ENCODE measurements at regions not wholly inside any gene's neighbourhood (a gene's known extent, or its start where the extent isn't known, plus 50 kb on each side); places are given as distances from the start of the nearest gene placed in this dataset.

- no peak for DNase-seq
Measured at GRCh38 chr15:39131609-39132008, 449.3 kb upstream of the THBS1 start.

GRCh38 chr15:39132070-39132469 lies 448.8 kb upstream of the THBS1 start:
- DNase-seq = no peak

GRCh38 chr15:39132954-39133600 lies 447.8 kb upstream of the THBS1 start:
- DNase-seq = no peak

- DNase-seq = no peak
Measured at GRCh38 chr15:39134282-39134681, 446.6 kb upstream of the THBS1 start.

GRCh38 chr15:39135989-39136388 lies 444.9 kb upstream of the THBS1 start:
- DNase-seq = no peak

GRCh38 chr15:39139431-39140059 lies 441.3 kb upstream of the THBS1 start:
- no peak for DNase-seq

GRCh38 chr15:39140060-39140604 lies 440.7 kb upstream of the THBS1 start:
- DNase-seq = no peak

GRCh38 chr15:39142500-39142899 lies 438.4 kb upstream of the THBS1 start:
- no peak for DNase-seq

- no peak for DNase-seq
Measured at GRCh38 chr15:39143479-39143878, 437.4 kb upstream of the THBS1 start.

- DNase-seq = no peak
Measured at GRCh38 chr15:39144051-39144450, 436.8 kb upstream of the THBS1 start.

- no peak for DNase-seq
Measured at GRCh38 chr15:39144613-39145499, 436.0 kb upstream of the THBS1 start.

GRCh38 chr15:39145854-39146625 lies 434.8 kb upstream of the THBS1 start:
- no peak for DNase-seq

- DNase-seq = no peak
Measured at GRCh38 chr15:39149636-39150150, 431.2 kb upstream of the THBS1 start.

GRCh38 chr15:39151545-39151944 lies 429.3 kb upstream of the THBS1 start:
- DNase-seq = no peak

- no peak for DNase-seq
Measured at GRCh38 chr15:39153058-39153714, 427.7 kb upstream of the THBS1 start.

- DNase-seq = no peak
Measured at GRCh38 chr15:39153716-39154115, 427.2 kb upstream of the THBS1 start.

GRCh38 chr15:39154227-39154638 lies 426.6 kb upstream of the THBS1 start:
- no peak for DNase-seq

- DNase-seq = no peak
Measured at GRCh38 chr15:39154776-39155175, 426.1 kb upstream of the THBS1 start.

- no peak for DNase-seq
Measured at GRCh38 chr15:39156166-39156565, 424.7 kb upstream of the THBS1 start.

- DNase-seq = no peak
Measured at GRCh38 chr15:39156646-39157250, 424.1 kb upstream of the THBS1 start.

GRCh38 chr15:39157882-39158281 lies 423.0 kb upstream of the THBS1 start:
- DNase-seq = no peak

GRCh38 chr15:39159833-39160232 lies 421.0 kb upstream of the THBS1 start:
- no peak for DNase-seq
